Esophagus mucosa (tissue), 1 donor: ENCODE measurements at regions not wholly inside any gene's neighbourhood (a gene's known extent, or its start where the extent isn't known, plus 50 kb on each side); places are given as distances from the start of the nearest gene placed in this dataset.
"Not testable (repeated sequence)": the region's sequence is repeated elsewhere in the genome, so short reads cannot be mapped to it uniquely, and the experiment has no call there.

ENCODE experiments used
- ATAC-seq: fragments of 200-7000 bp; cut with Tn5 transposase; one replicate; pipeline ENCODE4 v1.9.1; 2020
- donor health status: DM: yes; HTN: yes; CAD: no.

GRCh38 chr10:22875581-22875980, 52.3 kb upstream of the ARMC3 start:
- ATAC-seq = no peak

GRCh38 chr10:22874189-22874854, 53.5 kb upstream of the ARMC3 start:
- peak; percentile 95 for ATAC-seq

GRCh38 chr10:22856444-22857074, 71.3 kb upstream of the ARMC3 start:
- no peak for ATAC-seq

GRCh38 chr10:22854935-22855421, 72.9 kb upstream of the ARMC3 start:
- no peak for ATAC-seq

GRCh38 chr10:22853906-22854447, 73.9 kb upstream of the ARMC3 start:
- ATAC-seq = no peak

GRCh38 chr10:22852712-22853353, 75.0 kb upstream of the ARMC3 start:
- no peak for ATAC-seq

- no peak for ATAC-seq
Measured at GRCh38 chr10:22851865-22852239, 76.0 kb upstream of the ARMC3 start.

- no peak for ATAC-seq
Measured at GRCh38 chr10:22850541-22850940, 77.3 kb upstream of the ARMC3 start.

GRCh38 chr10:22849077-22849805, 78.6 kb upstream of the ARMC3 start:
- ATAC-seq = peak; percentile 72

- no peak for ATAC-seq
Measured at GRCh38 chr10:22848509-22848908, 79.3 kb upstream of the ARMC3 start.

GRCh38 chr10:22846294-22846693, 81.6 kb upstream of the ARMC3 start:
- ATAC-seq = no peak

GRCh38 chr10:22839639-22840038, 88.2 kb upstream of the ARMC3 start:
- ATAC-seq = no peak

GRCh38 chr10:22837771-22838170, 90.1 kb upstream of the ARMC3 start:
- ATAC-seq = no peak

- ATAC-seq = no peak
Measured at GRCh38 chr10:22837351-22837750, 90.5 kb upstream of the ARMC3 start.

- ATAC-seq = no peak
Measured at GRCh38 chr10:22834471-22834870, 93.4 kb upstream of the ARMC3 start.

GRCh38 chr10:22833781-22834180, 94.1 kb upstream of the ARMC3 start:
- no peak for ATAC-seq

- no peak for ATAC-seq
Measured at GRCh38 chr10:22833353-22833752, 94.5 kb upstream of the ARMC3 start.

- no peak for ATAC-seq
Measured at GRCh38 chr10:22832851-22833250, 95.0 kb upstream of the ARMC3 start.

GRCh38 chr10:22832066-22832602, 95.7 kb upstream of the ARMC3 start:
- peak; percentile 85 for ATAC-seq

GRCh38 chr10:22831586-22831985, 96.3 kb upstream of the ARMC3 start:
- no peak for ATAC-seq

GRCh38 chr10:22828712-22829111, 99.1 kb upstream of the ARMC3 start:
- not testable (repeated sequence) for ATAC-seq

- ATAC-seq = no peak
Measured at GRCh38 chr10:22825841-22826240, 102.0 kb upstream of the ARMC3 start.

- peak; percentile 76 for ATAC-seq
Measured at GRCh38 chr10:22824984-22825383, 102.9 kb upstream of the ARMC3 start.
